Neural crest cell (in vitro differentiated cells): ENCODE measurements at regions not wholly inside any gene's neighbourhood (a gene's known extent, or its start where the extent isn't known, plus 50 kb on each side); places are given as distances from the start of the nearest gene placed in this dataset.

Experiments
- DNase-seq: peaks from one replicate; pipeline ENCODE4 v3.0.0; 2021; ENCODE audit warnings: low read depth, mixed read lengths, low spot score
- H3K27ac Mint-ChIP-seq: one replicate; pipeline ENCODE4 v1.8.0; 2021; ENCODE audit warnings: mild to moderate bottlenecking, mixed read lengths; ENCODE audit not compliant: unreplicated experiment
- H3K27me3 Mint-ChIP-seq: 2 replicates; pipeline ENCODE4 v1.8.0; 2021; ENCODE audit warnings: low read depth, mild to moderate bottlenecking, mixed read lengths
- H3K36me3 Mint-ChIP-seq: 2 replicates; pipeline ENCODE4 v1.8.0; 2021; ENCODE audit warnings: low read depth, mild to moderate bottlenecking, mixed read lengths
- H3K4me1 Mint-ChIP-seq: 2 replicates; pipeline ENCODE4 v1.8.0; 2021; ENCODE audit warnings: mixed read lengths
- H3K4me3 Mint-ChIP-seq: one replicate; pipeline ENCODE4 v1.8.0; 2021; ENCODE audit warnings: mild to moderate bottlenecking, mixed read lengths
- H3K9me3 Mint-ChIP-seq: 2 replicates; pipeline ENCODE4 v1.8.0; 2021; ENCODE audit warnings: mixed read lengths
- CTCF ChIP-seq: fragments of 200-600 bp; sonication (generic); conservative IDR thresholded peaks from 2 replicates; pipeline ENCODE4 v1.5.0; 2021; ENCODE audit warnings: antibody characterized with exemption, mild to moderate bottlenecking

- H3K27ac Mint-ChIP-seq = no peak overlapping the region
- peaks cover 4% of the 10 kb centered on the region for H3K9me3 Mint-ChIP-seq
- no peaks in the 10 kb centered on the region for H3K27me3 Mint-ChIP-seq
- TF ChIP-seq CTCF = no peak
- H3K36me3 Mint-ChIP-seq = peaks cover 3% of the 10 kb centered on the region
- no peak for DNase-seq
- peaks cover 37% of the 10 kb centered on the region for H3K4me1 Mint-ChIP-seq
- no peak overlapping the region for H3K4me3 Mint-ChIP-seq
Measured at GRCh38 chr4:38566806-38567398, 97.1 kb upstream of the KLF3 start.

GRCh38 chr4:38567457-38567856 is 96.5 kb upstream of the KLF3 start:
- Mint-ChIP-seq H3K9me3 (peaks cover 4% of the 10 kb centered on the region), H3K27ac (no peak overlapping the region), H3K4me3 (no peak overlapping the region), H3K27me3 (no peaks in the 10 kb centered on the region), H3K4me1 (peaks cover 34% of the 10 kb centered on the region), H3K36me3 (peaks cover 3% of the 10 kb centered on the region)
- DNase-seq = no peak
- no peak for TF ChIP-seq CTCF

GRCh38 chr4:38568768-38569167 is 95.2 kb upstream of the KLF3 start:
- Mint-ChIP-seq H3K36me3 (peaks cover 3% of the 10 kb centered on the region), H3K9me3 (peaks cover 4% of the 10 kb centered on the region), H3K27ac (peak overlapping the region; percentile 25), H3K27me3 (no peaks in the 10 kb centered on the region), H3K4me3 (no peak overlapping the region), H3K4me1 (peaks cover 30% of the 10 kb centered on the region)
- DNase-seq = no peak
- no peak for TF ChIP-seq CTCF

- Mint-ChIP-seq H3K9me3 (peaks cover 6% of the 10 kb centered on the region), H3K4me3 (no peak overlapping the region), H3K27ac (no peak overlapping the region), H3K36me3 (peaks cover 3% of the 10 kb centered on the region), H3K4me1 (peaks cover 26% of the 10 kb centered on the region), H3K27me3 (no peaks in the 10 kb centered on the region)
- no peak for DNase-seq
- no peak for TF ChIP-seq CTCF
Measured at GRCh38 chr4:38570647-38571276, 93.2 kb upstream of the KLF3 start.

- H3K4me1 Mint-ChIP-seq = peaks cover 15% of the 10 kb centered on the region
- peaks cover 6% of the 10 kb centered on the region for H3K9me3 Mint-ChIP-seq
- TF ChIP-seq CTCF = no peak
- peaks cover 3% of the 10 kb centered on the region for H3K36me3 Mint-ChIP-seq
- H3K4me3 Mint-ChIP-seq = no peak overlapping the region
- H3K27me3 Mint-ChIP-seq = no peaks in the 10 kb centered on the region
- H3K27ac Mint-ChIP-seq = no peak overlapping the region
- no peak for DNase-seq
Measured at GRCh38 chr4:38572793-38573192, 91.2 kb upstream of the KLF3 start.
